NB4 (cell line): ENCODE measurements at regions not wholly inside any gene's neighbourhood (a gene's known extent, or its start where the extent isn't known, plus 50 kb on each side); places are given as distances from the start of the nearest gene placed in this dataset.

Experiments used
- MAX ChIP-seq: IDR thresholded peaks from 2 replicates; pipeline ENCODE4 v1.6.1; 2011; ENCODE audit warnings: low read depth, low read length
- MYC ChIP-seq: IDR thresholded peaks from 2 replicates; pipeline ENCODE4 v1.6.1; 2011; ENCODE audit warnings: low read depth, low read length
- POLR2A ChIP-seq: IDR thresholded peaks from 2 replicates; pipeline ENCODE4 v1.6.1; 2011; ENCODE audit warnings: mild to moderate bottlenecking; ENCODE audit not compliant: insufficient read length; ENCODE audit errors: extremely low read depth
- TF ChIP-seq, protein P1 (sequence below): IDR thresholded peaks from one replicate; pipeline ENCODE4 v1.5.1; 2012; ENCODE audit warnings: low read depth, low read length

GRCh38 chr13:62875118-62875640, 1459.5 kb upstream of the PCDH20 start:
- TF ChIP-seq, protein P1, sequence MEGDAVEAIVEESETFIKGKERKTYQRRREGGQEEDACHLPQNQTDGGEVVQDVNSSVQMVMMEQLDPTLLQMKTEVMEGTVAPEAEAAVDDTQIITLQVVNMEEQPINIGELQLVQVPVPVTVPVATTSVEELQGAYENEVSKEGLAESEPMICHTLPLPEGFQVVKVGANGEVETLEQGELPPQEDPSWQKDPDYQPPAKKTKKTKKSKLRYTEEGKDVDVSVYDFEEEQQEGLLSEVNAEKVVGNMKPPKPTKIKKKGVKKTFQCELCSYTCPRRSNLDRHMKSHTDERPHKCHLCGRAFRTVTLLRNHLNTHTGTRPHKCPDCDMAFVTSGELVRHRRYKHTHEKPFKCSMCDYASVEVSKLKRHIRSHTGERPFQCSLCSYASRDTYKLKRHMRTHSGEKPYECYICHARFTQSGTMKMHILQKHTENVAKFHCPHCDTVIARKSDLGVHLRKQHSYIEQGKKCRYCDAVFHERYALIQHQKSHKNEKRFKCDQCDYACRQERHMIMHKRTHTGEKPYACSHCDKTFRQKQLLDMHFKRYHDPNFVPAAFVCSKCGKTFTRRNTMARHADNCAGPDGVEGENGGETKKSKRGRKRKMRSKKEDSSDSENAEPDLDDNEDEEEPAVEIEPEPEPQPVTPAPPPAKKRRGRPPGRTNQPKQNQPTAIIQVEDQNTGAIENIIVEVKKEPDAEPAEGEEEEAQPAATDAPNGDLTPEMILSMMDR = no peak
- TF ChIP-seq MAX (no peak), POLR2A (no peak), MYC (no peak)
